GM12892 (cell line): ENCODE measurements at regions not wholly inside any gene's neighbourhood (a gene's known extent, or its start where the extent isn't known, plus 50 kb on each side); places are given as distances from the start of the nearest gene placed in this dataset.

ENCODE experiments used
- POLR2A ChIP-seq: IDR thresholded peaks from 2 replicates; pipeline ENCODE4 v1.6.1; 2011; ENCODE audit warnings: low read depth, low read length, control low read depth
- TAF1 ChIP-seq: IDR thresholded peaks from 2 replicates; pipeline ENCODE4 v1.6.1; 2011; ENCODE audit warnings: low read depth, mild to moderate bottlenecking, control low read depth, low read length, borderline replicate concordance

GRCh38 chr7:46755120-46756034, 826.5 kb downstream of the TNS3 start:
- no peak for TF ChIP-seq TAF1
- TF ChIP-seq POLR2A: no peak
